NCI-H748 (cell line): ENCODE measurements at regions not wholly inside any gene's neighbourhood (a gene's known extent, or its start where the extent isn't known, plus 50 kb on each side); places are given as distances from the start of the nearest gene placed in this dataset.

ENCODE experiments used
- DNase-seq: peaks from one replicate; lab custom pipeline; 2025; ENCODE audit not compliant: unreplicated experiment; lab: John Stamatoyannopoulos, UW

DNA sequence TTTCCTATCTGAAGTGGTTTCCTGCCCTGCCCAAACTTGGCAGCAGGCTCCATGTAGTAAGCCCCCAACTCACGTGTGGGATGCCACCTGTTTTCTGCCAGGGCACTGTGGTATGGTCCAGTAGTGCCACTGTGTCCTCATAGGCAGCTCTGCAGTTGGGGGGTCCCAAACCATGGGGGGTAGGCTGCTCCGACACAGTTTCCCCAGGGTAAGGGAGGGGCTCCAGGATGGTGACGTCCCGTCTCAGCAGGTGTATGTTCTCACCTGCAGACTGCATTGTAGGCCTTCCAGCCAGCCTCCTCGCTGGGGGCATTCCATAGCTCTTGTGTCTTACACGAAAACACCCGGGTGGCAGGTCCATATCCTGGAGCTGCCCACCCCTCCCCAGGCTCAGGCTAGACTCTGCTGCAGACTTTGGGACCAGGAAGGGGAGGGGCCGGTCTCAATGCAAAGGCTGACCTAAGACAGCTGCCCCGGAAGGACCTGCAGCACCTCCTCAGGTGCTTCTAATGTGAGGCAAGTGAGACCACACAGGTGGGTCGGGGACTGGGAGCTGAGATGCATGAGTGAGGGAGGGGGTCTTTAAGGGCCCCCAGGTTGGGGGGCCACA is 330.5 kb upstream of the IRX4 start:
- DNase-seq: no peak

DNA sequence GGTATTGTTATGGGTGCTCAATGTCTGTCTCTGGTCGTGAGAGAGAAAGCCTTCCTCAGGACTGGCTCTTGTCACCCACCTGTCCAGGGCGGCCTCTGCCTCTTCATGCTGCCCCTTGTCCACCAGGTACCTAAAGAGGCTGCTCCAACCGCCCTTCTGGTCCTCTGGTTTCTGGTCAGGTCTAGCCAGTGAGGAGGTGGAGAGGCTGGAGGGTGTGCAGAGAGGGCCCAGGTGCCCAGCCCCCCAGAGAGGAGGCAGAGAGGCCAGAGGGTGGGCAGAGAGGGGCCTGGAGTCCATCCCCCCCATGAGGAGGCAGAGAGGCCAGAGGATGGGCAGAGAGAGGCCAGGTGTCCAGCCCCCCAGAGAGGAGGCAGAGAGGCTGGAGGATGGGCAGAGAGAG is 329.8 kb upstream of the IRX4 start:
- DNase-seq: no peak

DNA sequence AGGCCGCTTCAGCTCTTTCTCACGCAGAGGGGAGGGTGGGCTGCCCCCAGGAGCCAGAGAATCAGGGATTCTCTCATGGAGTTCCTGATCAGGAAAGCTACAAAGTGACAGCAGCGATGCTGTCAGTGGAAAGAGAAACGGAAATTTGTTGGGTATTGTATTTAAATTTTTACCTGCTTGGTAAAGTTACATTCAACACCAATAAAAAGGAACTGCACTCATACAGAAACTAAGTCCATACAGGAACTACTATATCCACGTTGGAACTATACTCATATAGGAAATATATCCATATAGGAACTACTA is 325.5 kb upstream of the IRX4 start:
- no peak for DNase-seq

DNA sequence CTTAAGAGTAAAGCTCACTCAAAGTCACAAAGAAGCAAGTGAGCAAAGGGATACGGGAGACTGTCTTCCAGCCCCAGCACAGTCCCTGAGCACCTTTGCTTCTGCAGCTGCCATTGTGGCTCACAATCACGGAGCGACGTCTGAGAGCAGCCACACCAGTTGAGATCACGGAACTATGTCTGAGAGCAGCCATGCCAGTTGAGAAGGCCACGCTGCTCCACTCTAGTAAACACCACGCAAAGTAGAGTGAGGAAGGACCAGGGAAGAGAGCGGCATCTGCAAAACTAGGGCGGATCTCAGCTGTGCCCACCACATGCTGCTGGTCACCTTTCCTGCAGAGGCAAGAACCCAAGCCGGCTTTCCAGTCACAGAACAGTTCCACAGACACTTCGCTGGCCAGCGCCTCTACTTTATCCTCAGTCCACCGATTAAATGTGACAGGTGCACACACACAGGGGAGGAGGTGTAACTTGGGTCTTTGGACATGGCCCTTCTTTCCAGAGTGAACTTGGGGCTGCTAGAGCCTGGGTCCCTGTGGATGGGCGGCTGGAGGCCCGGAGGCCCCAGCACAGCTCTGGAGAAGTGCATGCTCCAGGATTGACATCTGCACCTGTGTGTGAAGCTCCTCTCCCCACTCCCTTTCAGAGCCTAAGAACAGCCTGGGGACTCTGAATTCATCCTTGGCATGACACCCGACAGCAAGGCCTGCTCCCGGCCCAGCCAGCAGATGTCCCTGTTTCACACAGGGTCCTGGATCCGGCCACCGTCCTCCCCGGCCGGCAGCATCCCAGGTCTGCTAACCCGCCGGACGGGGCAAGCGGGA is 324.9 kb upstream of the IRX4 start:
- DNase-seq: peak; percentile 71

DNA sequence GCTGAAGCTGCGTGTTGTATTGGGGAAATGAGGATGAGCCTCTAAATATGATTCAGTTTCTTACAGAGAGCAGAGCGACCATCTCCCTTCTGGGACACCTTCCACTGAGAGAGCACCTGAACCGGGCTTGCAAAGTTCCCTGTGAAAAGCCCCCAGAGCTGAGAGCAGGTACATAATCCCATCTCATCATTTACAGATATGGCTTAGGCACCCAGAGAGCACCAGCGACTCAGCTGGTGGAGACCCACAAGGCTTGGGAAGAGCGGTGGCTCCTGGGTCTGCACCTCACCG is 324.3 kb upstream of the IRX4 start:
- DNase-seq: no peak

DNA sequence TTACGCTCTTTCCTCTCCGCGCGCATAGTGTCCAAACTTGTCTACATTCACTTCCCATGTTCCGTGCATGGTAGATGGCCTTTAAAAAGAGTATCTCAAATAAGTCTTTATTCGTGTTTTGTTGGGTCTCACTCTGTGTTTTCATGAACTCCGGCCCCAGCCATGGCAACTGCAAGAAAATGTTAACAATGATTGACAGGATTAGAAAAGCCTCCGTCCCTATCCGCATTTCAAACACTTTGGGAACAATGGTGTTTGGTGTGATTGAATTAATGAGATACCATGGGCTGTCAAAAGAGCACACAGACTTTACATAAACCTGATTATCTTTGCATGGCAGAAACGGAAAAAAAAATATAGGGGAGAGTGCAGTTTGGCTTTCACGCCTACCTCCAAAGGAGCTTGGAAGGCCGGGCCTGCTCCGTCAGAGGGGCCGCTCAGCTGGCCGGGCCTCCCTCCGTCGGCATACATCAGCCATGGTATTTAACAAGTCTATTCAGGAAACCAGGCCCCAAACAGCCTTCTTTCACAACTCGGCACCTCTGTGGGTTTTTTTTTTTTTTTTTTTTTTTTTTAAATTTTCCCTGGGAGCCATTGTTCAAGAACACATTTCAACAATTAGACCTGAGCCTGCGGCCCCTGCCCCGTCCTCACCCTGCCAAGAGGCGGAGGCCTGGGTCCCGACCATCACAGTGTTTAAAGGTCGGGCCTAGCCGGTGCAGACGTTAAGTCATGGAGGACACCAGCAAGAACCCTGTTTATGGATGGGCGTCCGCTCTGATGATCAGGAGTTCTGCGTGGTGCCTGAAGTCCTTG is 323.8 kb upstream of the IRX4 start:
- DNase-seq: no peak

DNA sequence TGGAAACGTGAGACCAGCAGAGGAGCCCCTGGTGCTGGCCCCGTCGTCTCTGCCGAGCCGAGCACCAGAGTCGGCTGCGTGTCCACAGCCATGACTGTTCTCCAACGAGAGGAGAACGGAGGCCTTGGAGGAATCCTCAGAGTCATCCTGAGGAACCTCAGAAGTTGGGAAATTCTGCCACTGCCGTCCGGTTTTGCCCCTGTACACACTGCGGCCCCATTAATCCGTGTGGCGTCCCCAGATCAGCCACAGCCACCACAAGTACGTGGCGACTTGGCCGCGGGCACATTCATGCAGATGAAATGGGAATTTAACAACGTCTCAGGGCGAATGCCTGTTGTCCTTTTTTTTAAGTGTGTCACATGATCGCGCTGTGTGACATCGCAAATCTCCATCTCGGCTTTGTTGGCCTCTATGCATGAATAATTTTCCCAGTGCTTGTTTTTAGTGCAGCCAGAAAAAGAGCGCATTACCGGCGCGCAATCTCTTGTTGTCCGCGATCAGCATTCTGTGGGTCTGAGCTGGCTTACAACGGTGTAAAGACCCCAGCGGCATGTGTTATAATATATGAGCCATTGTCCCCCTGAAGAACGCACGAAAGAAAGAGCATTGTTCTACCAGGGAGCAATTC is 323.0 kb upstream of the IRX4 start:
- DNase-seq: no peak

DNA sequence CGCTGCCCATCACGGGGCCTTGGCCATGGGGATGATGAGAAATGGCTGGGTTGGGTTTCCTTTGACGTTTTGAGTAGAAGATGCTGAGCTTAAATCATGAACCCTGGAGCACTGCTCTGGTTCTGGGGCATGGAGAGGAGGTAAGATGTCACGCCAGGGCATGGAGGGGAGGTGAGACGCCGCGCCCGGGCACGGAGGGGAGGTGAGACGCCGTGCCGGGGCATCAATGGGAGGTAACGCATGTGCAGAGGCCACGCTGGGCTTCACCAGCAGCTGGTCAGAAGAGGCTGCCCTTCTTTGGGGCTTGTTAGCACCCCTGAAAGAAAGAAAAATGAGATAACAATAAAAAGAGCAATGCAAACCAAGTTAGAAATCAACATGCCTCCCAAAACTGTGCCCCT is 322.5 kb upstream of the IRX4 start:
- no peak for DNase-seq

DNA sequence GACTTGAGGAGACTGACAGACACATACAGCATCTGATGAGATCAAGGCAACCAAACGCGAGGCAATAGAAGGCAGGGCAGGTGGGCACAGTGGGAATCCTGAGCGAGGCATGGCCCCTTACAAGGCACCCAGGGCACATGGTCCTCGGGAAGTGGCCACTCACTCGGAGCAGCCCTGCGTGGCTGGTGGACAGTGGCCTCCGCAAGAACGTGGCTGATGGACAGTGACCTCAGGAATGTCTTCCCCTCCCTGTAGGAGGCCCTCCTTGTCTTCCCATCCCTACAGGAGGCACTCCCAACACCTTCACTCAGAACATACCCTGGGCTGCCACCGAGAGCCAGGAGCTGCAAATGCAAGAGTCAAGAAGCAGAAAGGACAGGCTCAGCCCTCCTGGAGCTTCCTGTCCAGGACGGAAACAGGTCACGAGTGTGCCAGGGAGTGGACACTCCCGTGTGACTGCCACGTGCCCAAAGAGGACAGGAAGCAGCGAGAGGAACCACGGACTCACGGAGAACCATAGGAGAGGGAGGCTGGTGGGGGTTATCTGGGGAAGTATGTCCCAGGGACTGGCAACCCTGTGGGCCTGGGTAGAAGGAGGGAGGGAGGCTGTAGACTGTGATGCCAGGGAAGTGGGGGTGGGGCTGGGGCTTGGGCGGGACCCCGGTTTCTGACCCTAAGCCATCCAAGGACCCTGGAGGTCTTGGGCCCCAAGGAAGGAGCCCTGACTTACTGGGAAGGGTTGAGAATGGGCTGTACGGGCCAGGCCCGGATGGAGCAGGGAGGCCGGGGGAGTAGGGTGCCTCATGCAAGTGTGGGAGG is 321.9 kb upstream of the IRX4 start:
- DNase-seq: no peak

DNA sequence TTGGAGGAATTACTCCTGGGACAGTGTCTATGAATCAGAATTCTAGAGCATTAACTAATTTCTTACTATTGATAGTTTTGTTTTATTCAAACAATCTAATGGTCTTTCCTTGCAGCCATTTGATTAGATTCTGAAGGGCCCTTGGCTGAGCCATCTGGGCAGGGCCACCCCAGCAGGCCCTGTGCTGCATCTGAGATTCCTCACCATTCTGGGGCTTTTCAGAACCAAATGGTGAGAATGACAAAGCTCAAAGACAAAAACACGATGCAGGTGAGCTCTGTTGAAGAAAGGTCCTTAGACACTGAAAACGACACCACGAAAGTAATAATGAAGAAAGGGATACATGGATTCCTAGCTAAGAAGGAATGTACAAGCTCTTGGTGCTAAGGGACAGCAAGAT is 321.0 kb upstream of the IRX4 start:
- DNase-seq: no peak

DNA sequence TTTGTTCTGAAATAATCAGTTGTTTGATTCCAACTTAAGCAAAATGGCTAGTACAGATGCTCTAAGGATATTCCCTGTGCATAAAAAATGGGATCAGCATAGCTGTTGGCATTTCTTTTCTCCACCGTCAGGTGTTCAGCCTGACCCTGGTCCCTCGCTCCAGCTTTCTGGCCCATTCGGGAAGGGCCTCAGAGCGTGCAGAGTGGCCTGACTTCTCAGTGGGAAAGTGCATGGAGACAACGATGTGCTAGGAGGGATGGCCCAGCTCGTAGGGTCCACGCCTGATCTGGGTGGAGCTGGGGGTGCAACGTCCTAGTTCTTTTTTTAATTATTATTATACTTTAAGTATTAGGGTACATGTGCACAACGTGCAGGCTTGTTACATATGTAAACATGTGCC is 319.1 kb upstream of the IRX4 start:
- DNase-seq: no peak

DNA sequence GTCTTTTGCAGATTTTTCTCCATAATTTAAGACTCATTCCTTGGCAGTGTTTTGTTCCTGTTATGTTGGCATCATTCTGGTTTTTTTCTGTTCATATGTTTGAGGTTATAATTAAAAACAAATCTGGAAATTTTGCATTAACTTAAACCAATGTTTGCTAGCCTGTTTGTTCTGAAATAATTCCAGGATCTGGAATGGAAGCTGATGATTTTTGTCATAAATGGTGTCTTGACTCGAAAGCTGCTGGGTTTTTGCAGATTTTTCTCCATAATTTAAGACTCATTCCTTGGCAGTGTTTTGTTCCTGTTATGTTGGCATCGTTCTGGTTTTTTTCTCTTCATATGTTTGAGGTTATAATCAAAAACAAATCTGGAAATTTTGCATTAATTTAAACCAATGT is 318.7 kb upstream of the IRX4 start:
- no peak for DNase-seq

DNA sequence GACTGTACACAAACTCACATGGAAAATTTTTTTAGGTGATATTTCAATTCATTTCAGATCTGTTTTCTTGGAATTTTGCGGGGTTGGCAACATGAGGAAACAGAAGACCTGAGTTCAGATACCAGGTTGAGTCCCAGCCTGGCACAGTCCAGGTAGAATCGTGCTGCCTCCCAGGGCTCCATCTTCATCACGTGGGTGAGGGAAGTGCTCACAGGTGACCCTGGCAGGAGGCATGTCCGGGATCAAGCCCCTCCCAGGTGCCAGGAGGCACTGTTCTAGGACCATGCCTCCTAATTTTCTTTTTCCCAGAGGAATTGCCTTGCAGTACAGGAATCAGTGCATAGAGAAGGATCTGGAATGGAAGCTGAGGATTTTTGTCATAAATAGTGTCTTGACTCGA is 318.3 kb upstream of the IRX4 start:
- DNase-seq: no peak

DNA sequence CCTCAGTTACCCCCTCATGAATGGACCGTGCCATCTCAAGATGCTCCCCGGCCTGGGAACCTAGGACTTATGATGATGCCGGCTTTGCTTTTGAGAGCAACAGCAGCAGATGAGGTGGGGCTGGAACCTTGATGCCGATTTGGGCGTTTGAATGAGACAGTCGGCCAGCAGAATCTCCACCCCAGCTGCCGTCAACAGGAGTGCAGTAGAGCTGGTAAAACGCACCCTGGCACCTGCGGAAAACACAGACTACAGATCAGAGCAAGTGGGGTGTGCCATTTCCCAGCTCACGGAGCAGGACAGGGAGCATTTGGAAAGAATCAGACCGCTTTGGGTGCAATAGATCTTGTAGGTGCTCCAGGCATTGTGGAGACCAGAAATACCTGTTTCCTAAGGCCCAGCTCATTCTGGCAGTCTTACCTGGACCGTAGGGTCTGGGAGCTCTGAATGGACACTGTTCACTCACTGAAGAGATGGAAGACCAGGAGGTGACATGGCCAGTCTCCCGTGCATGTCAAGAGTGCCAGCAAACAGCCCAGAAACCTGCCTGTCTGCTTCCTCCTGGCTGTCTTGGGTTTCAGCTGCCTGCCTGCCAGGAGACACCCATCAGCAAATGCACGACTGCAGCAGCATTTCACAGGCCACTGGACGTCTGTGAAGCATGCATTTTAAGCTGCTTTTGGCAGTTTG is 317.7 kb upstream of the IRX4 start:
- no peak for DNase-seq

DNA sequence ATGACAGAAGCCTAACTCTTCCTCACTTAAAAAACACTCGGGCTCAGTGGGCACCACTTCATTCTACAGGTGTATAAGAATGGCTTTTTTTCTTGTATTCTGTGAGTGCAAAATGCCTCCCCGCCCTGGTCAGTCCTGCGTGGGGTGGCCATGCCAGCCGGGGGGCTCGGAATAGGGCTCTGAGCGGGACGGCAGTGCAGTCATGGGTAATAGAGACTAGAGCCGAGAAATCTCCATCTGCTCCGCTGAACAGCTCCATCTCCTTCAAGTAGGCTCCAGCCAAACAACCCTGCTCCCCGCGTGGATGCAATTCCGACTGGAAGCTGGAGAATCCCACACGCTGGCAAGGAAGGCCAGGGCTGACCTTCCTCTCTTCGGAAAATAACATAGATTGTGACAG is 317.0 kb upstream of the IRX4 start:
- DNase-seq: no peak

DNA sequence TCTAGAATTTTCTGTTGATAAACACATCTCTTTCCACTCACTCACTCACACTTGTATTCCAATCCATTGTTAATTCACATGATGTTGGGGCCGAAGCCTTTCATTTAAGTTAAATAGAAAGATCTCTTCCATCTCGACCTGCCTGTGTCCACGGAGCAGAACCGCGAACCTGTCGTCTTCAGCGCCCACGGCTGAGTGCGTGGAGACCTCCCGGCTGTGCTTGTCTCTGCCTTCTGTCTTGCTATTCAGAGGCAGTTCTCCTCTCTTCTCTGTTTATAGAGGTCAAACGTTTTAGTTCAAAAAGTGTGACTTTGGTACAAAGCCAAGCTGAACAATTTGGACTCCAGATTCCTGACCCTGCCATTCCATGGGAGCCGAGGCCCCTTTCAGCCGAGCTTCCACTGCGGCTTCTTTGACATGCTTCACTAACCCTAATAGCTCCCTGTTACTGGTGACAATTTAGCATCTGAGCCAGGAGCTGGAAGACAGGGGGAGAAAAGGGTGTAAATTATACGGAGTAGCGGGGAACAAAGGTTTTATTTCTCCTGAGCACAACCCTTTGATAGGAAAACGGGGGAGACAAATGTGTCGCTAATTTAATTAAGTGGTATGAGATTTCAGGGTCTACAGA is 314.4 kb upstream of the IRX4 start:
- DNase-seq: no peak

DNA sequence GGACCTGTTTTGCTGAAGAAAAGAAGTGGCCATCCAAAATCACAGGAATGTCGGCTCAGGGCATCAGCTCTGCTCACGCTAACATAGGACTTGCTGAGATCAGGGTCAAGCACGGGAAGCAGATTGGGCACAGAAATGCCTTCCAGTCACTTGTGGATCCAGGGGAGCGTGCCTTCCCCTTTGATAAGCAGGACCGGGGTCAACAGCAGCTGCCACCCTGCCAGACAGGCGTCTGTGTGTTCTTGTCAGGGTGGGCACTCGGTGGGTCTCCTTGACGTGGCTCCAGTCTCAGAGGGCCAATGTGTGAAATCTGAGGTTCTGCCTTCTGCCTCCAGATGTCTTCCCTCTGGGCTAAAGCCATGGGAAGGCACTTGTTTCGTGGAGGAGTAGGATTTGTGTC is 313.7 kb upstream of the IRX4 start:
- no peak for DNase-seq

DNA sequence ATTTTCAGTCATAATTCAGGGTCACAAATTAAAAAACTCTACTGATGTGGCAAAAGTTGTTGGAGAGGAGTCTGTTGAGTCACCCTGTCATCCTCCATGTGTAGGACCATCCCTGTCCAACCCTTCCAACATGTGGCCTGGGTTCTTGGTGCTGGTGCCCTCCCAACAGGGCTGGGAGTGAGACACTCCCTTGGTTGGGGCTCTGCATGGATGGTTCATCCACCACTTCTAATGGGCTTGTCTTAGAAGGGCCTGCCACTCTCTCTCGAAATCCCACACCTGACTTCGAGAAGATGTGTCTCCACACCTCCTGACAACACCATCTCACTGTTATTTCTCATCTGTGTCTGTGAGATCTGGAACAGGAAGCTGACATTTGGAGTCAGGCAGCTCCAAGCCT is 312.2 kb upstream of the IRX4 start:
- no peak for DNase-seq

DNA sequence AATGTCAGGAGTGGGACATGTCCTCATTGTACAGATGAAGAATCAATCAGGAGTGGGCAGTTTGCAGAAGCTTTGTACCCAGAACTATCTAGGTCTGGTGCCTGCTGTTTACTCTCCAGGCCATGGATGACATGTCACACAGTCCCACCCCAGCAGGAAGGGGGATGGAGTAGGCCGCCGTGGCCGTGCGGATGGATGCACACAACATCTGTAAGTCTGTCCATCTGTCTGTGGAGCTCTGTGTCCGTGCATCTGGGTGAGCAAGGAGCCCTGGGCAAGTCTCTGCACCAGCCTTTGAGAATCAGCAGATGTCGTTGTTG is 311.5 kb upstream of the IRX4 start:
- DNase-seq: no peak

DNA sequence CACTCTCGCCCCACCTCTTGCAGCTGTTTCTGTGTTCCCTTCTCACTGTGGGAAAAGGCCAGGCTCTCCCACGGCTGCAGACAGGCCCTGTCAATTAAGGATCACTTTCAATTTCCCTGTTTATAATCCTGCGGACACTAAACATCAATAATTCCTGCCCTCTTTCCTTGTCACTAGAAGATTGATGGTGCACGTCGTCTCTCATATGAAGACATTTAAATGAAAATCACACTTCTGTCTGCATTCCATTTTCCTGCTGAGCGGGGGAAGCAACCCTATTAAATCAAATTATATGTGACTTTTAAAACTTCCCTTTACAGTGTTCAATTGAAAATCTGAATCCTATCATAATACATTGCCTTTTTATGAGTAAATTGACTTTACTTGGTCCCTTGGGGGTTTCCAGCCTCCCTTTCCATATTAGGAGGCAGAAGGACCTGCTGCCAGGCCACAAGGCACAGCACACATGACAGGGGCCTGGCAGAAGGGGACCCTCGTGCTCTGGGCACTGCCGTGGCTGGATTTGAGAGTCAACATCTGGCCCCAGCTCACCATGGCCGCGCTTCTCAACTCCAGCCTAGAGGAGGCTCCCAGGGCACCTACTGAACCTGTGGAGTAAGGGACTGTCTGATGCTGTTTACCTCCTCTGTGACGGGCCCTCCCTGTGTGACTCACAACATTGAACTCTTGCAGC is 311.0 kb upstream of the IRX4 start:
- no peak for DNase-seq
